ENCODE measurements at regions not wholly inside any gene's neighbourhood (a gene's known extent, or its start where the extent isn't known, plus 50 kb on each side); places are given as distances from the start of the nearest gene placed in this dataset.

- H3K27me3 Mint-ChIP-seq (ENCODE audit: low read depth): peaks cover 24% of the 10 kb centered on the region
Measured at GRCh38 chr2:64932371-64933216, 56.6 kb upstream of the SLC1A4 start.

More at GRCh38 chr2:64932371-64933216, 56.6 kb upstream of the SLC1A4 start:
- H4K5ac ChIP-seq (ENCODE audit: insufficient read length, low read depth, low read length): no peak overlapping the region
- H2AK5ac ChIP-seq (ENCODE audit: insufficient read length, low read length): no peak overlapping the region
- H4K20me1 ChIP-seq (ENCODE audit: control insufficient read depth, insufficient read depth, insufficient read length): no peaks in the 10 kb centered on the region
- no peaks in the 10 kb centered on the region for H3K79me1 ChIP-seq (ENCODE audit: insufficient read depth, low read depth, low read length, poor library complexity, severe bottlenecking)
- peaks cover 10 to 11% of the 10 kb centered on the region in 2 experiments for H3K9me3 Mint-ChIP-seq
- peaks cover 4 to 5% of the 10 kb centered on the region in 2 experiments; a peak in 1 of 4 replicates for H3K4me1 Mint-ChIP-seq
- no peaks in the 10 kb centered on the region for H3K27me3 ChIP-seq (ENCODE audit: insufficient read depth, low read length)
- H3K4me2 ChIP-seq (ENCODE audit: insufficient read depth, insufficient read length, low read length): no peak overlapping the region
- no peak overlapping the region for H2BK12ac ChIP-seq (ENCODE audit: insufficient read length, low read depth, low read length)
- H3K56ac ChIP-seq (ENCODE audit: insufficient read length, low read depth, low read length): no peak overlapping the region
- H3K23ac ChIP-seq (ENCODE audit: insufficient read length, low read depth, low read length): no peak overlapping the region
- TF ChIP-seq, protein P1, sequence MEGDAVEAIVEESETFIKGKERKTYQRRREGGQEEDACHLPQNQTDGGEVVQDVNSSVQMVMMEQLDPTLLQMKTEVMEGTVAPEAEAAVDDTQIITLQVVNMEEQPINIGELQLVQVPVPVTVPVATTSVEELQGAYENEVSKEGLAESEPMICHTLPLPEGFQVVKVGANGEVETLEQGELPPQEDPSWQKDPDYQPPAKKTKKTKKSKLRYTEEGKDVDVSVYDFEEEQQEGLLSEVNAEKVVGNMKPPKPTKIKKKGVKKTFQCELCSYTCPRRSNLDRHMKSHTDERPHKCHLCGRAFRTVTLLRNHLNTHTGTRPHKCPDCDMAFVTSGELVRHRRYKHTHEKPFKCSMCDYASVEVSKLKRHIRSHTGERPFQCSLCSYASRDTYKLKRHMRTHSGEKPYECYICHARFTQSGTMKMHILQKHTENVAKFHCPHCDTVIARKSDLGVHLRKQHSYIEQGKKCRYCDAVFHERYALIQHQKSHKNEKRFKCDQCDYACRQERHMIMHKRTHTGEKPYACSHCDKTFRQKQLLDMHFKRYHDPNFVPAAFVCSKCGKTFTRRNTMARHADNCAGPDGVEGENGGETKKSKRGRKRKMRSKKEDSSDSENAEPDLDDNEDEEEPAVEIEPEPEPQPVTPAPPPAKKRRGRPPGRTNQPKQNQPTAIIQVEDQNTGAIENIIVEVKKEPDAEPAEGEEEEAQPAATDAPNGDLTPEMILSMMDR (conservative IDR thresholded peaks at IDR 0.05): no peak
- H2AFZ ChIP-seq (ENCODE audit: low read length): no peak overlapping the region
- H3K9ac ChIP-seq (ENCODE audit: extremely low read depth, insufficient read length, low read length): no peak overlapping the region
- H3K4me3 Mint-ChIP-seq: no peak overlapping the region
- no CpG with 5 or more reads among the region's 9 CpGs for WGBS (ENCODE audit: extremely low coverage, insufficient read length, low lambda C conversion rate)
- H3K14ac ChIP-seq (ENCODE audit: insufficient read depth, low read length): no peak overlapping the region
- H4K8ac ChIP-seq (replicated peaks; ENCODE audit: insufficient read length, low read depth, low read length): no peak overlapping the region
- H3K36me3 Mint-ChIP-seq (ENCODE audit: insufficient read depth in 1 of 3, low read depth in 3 of 3): peaks cover 2 to 11% (median 4%) of the 10 kb centered on the region in 3 experiments; a peak in 5 of 7 replicates
- DNase-seq: no peak
- no peak overlapping the region for H2BK15ac ChIP-seq (ENCODE audit: low read depth, low read length)
- no peak overlapping the region for H4K91ac ChIP-seq (ENCODE audit: insufficient read length, low read depth, low read length)
- no peak overlapping the region for H3K18ac ChIP-seq (ENCODE audit: insufficient read length, low read depth, low read length)
- no peak overlapping the region for H2BK5ac ChIP-seq (ENCODE audit: insufficient read length, low read length)
- H3K23me2 ChIP-seq (ENCODE audit: insufficient read length, low read depth, low read length, poor library complexity, severe bottlenecking): no peaks in the 10 kb centered on the region
- H3K79me2 ChIP-seq (ENCODE audit: insufficient read depth, low read length): no peaks in the 10 kb centered on the region
- H3K4ac ChIP-seq (ENCODE audit: low read depth, low read length): no peak overlapping the region
- H2BK20ac ChIP-seq (ENCODE audit: low read depth, low read length, poor library complexity, severe bottlenecking): no peak overlapping the region
- no peak overlapping the region for H3K27ac ChIP-seq (ENCODE audit: insufficient read length, low read depth, low read length)
- no peaks in the 10 kb centered on the region; the same call in 1 of the 2 replicates for H3K4me1 ChIP-seq (ENCODE audit: insufficient read depth, low read length)
- no peak overlapping the region for H2BK120ac ChIP-seq (ENCODE audit: low read depth, low read length, poor library complexity, severe bottlenecking)
- no peak overlapping the region for H3K27ac Mint-ChIP-seq
- H3K9me3 ChIP-seq (ENCODE audit: control insufficient read depth, low read depth, low read length): no peaks in the 10 kb centered on the region
- no peak overlapping the region for H3T11ph ChIP-seq (ENCODE audit: low read length)

Measured in H9 (cell line).